ENCODE measurements at regions not wholly inside any gene's neighbourhood (a gene's known extent, or its start where the extent isn't known, plus 50 kb on each side); places are given as distances from the start of the nearest gene placed in this dataset.

- TF ChIP-seq CTCF (IDR thresholded peaks at IDR 0.05) (no peak), POLR2AphosphoS5 (IDR thresholded peaks at IDR 0.05; ENCODE audit: low read depth, low read length) (no peak)
Measured at GRCh38 chr2:22822835-22823234, 562.1 kb upstream of the KLHL29 start.

Data from Panc1 (cell line).